Osteoblast (primary cell): ENCODE measurements at regions not wholly inside any gene's neighbourhood (a gene's known extent, or its start where the extent isn't known, plus 50 kb on each side); places are given as distances from the start of the nearest gene placed in this dataset.

ENCODE experiments used
- DNase-seq: peaks from one replicate; pipeline ENCODE4 v3.0.0; 2011; ENCODE audit warnings: low spot score, mixed read lengths; ENCODE audit not compliant: insufficient read length; ENCODE audit errors: missing footprints
- H2AFZ ChIP-seq: 2 replicates; pipeline ENCODE4 v1.6.0; 2011; ENCODE audit warnings: mild to moderate bottlenecking, low read length
- H3K27ac ChIP-seq: 2 replicates; pipeline ENCODE4 v1.5.1; 2011; ENCODE audit warnings: mild to moderate bottlenecking, low read depth, low read length, moderate library complexity
- H3K27me3 ChIP-seq: 2 replicates; pipeline ENCODE4 v1.6.0; 2012; ENCODE audit warnings: mild to moderate bottlenecking, control low read depth, inconsistent platforms, low read length, moderate library complexity; ENCODE audit not compliant: insufficient read depth
- H3K36me3 ChIP-seq: 2 replicates; pipeline ENCODE4 v1.5.1; 2011; ENCODE audit warnings: mild to moderate bottlenecking, low read length, control low read depth, moderate library complexity; ENCODE audit not compliant: insufficient read depth
- H3K4me1 ChIP-seq: 2 replicates; pipeline ENCODE4 v1.5.1; 2011; ENCODE audit warnings: mild to moderate bottlenecking, low read length, control low read depth, moderate library complexity; ENCODE audit not compliant: insufficient read depth
- H3K4me2 ChIP-seq: 2 replicates; pipeline ENCODE4 v1.6.0; 2011; ENCODE audit warnings: mild to moderate bottlenecking, low read length; ENCODE audit not compliant: insufficient read depth
- H3K4me3 ChIP-seq: fragments of 200-600 bp; sonication (generic); 3 replicates; pipeline ENCODE4 v1.5.1; 2012; ENCODE audit warnings: mild to moderate bottlenecking, low read length, inconsistent platforms; ENCODE audit not compliant: insufficient read depth
- H3K79me2 ChIP-seq: 2 replicates; pipeline ENCODE4 v1.6.0; 2012; ENCODE audit warnings: mild to moderate bottlenecking, low read length, control low read depth, inconsistent platforms; ENCODE audit not compliant: insufficient read depth
- H3K9me3 ChIP-seq: 2 replicates; pipeline ENCODE4 v1.5.1; 2011; ENCODE audit warnings: low read depth, low read length, control low read depth
- H4K20me1 ChIP-seq: 2 replicates; pipeline ENCODE4 v1.6.0; 2012; ENCODE audit warnings: mild to moderate bottlenecking, low read length, control low read depth; ENCODE audit not compliant: insufficient read depth
- CTCF ChIP-seq: IDR thresholded peaks from 2 replicates; pipeline ENCODE4 v1.5.1; 2011; ENCODE audit warnings: mild to moderate bottlenecking, low read depth, low read length, moderate library complexity; ENCODE audit errors: extremely low read depth

- peaks cover 3% of the 10 kb centered on the region for H3K9me3 ChIP-seq
- no peaks in the 10 kb centered on the region for H3K27me3 ChIP-seq
- H3K79me2 ChIP-seq, result no peaks in the 10 kb centered on the region
- H2AFZ ChIP-seq, result no peak overlapping the region
- H3K4me1 ChIP-seq, result no peaks in the 10 kb centered on the region
- H3K4me3 ChIP-seq, result no peak overlapping the region
- no peak for DNase-seq
- H3K27ac ChIP-seq, result no peak overlapping the region
- no peaks in the 10 kb centered on the region for H3K36me3 ChIP-seq
- TF ChIP-seq CTCF, result no peak
- H4K20me1 ChIP-seq, result no peaks in the 10 kb centered on the region
- no peak overlapping the region for H3K4me2 ChIP-seq
Observed at GRCh38 chr20:12315652-12316051, 398.0 kb downstream of the BTBD3 start.

GRCh38 chr20:12316794-12317193 lies 399.1 kb downstream of the BTBD3 start:
- DNase-seq, result no peak
- Histone ChIP-seq H3K9me3 (peaks cover 2% of the 10 kb centered on the region), H2AFZ (no peak overlapping the region), H3K27me3 (no peaks in the 10 kb centered on the region), H3K4me1 (no peaks in the 10 kb centered on the region), H3K79me2 (no peaks in the 10 kb centered on the region), H3K27ac (no peak overlapping the region), H4K20me1 (no peaks in the 10 kb centered on the region), H3K4me2 (no peak overlapping the region), H3K36me3 (no peaks in the 10 kb centered on the region), H3K4me3 (no peak overlapping the region)
- no peak for TF ChIP-seq CTCF

GRCh38 chr20:12317433-12317832 lies 399.7 kb downstream of the BTBD3 start:
- Histone ChIP-seq H3K4me3 (no peak overlapping the region), H3K79me2 (no peaks in the 10 kb centered on the region), H4K20me1 (no peaks in the 10 kb centered on the region), H3K4me2 (no peak overlapping the region), H3K27ac (no peak overlapping the region), H3K36me3 (no peaks in the 10 kb centered on the region), H2AFZ (no peak overlapping the region), H3K4me1 (no peaks in the 10 kb centered on the region), H3K9me3 (peaks cover 2% of the 10 kb centered on the region), H3K27me3 (no peaks in the 10 kb centered on the region)
- TF ChIP-seq CTCF, result no peak
- no peak for DNase-seq

GRCh38 chr20:12318043-12318442 lies 400.4 kb downstream of the BTBD3 start:
- H4K20me1 ChIP-seq, result no peaks in the 10 kb centered on the region
- H3K27ac ChIP-seq, result no peak overlapping the region
- no peaks in the 10 kb centered on the region for H3K4me1 ChIP-seq
- H3K4me2 ChIP-seq, result no peak overlapping the region
- no peaks in the 10 kb centered on the region for H3K79me2 ChIP-seq
- no peak overlapping the region for H2AFZ ChIP-seq
- H3K27me3 ChIP-seq, result no peaks in the 10 kb centered on the region
- H3K4me3 ChIP-seq, result no peak overlapping the region
- no peak for DNase-seq
- no peaks in the 10 kb centered on the region for H3K36me3 ChIP-seq
- no peak for TF ChIP-seq CTCF
- peaks cover 2% of the 10 kb centered on the region for H3K9me3 ChIP-seq
